K562 (cell line): ENCODE measurements at regions not wholly inside any gene's neighbourhood (a gene's known extent, or its start where the extent isn't known, plus 50 kb on each side); places are given as distances from the start of the nearest gene placed in this dataset.

Source experiments
- ATAC-seq: fragments of 200-7000 bp; cut with Tn5 transposase; 3 replicates; pipeline ENCODE4 v1.9.1; 2020; ENCODE audit warnings: moderate library complexity
- BruUV-seq: library from RNA; stranded (reverse); fragments of 400-500 nt; replicated peaks from 2 replicates; lab custom pipeline; 2021; lab: Mats Ljungman, UMichigan
- CTCF ChIA-PET: fragments of 300-600 bp; formaldehyde crosslinking; extraction: SDS; loops from one replicate; lab custom pipeline; 2021; ENCODE audit warnings: low intra/inter-chr PET ratio; lab: Yijun Ruan, JAX
- POLR2A ChIA-PET: fragments of 300-600, 350-650 bp; sonication (Branson Sonifier 250); formaldehyde crosslinking; extraction: SDS; loops from one replicate; lab custom pipeline; 2021; ENCODE audit warnings: antibody characterized with exemption, inconsistent platforms; lab: Yijun Ruan, JAX
- DNase-seq, 4 experiments: peaks; one replicate each; pipeline versions ENCODE4 v3.0.0 to v3.0.0-alpha.2; 2011 to 2018; ENCODE audit warnings: low spot score in 3 of 4, mixed read lengths in 3 of 4; ENCODE audit errors: extremely low read depth in 1 of 4
- FAIRE-seq: peaks from 2 replicates; lab custom pipeline; 2011; peaks lifted over from hg19 to GRCh38; lab: Jason Lieb, UNC
- H2AFZ ChIP-seq: 2 replicates; pipeline ENCODE4 v1.6.0; 2011; ENCODE audit warnings: low read depth, low read length, control low read depth, inconsistent platforms
- H3K27ac ChIP-seq: fragments of 200-600 bp; 3 replicates; pipeline ENCODE4 v1.8.0; 2011; ENCODE audit warnings: low read depth, mild to moderate bottlenecking, control low read depth, inconsistent platforms, low read length, moderate library complexity, mixed read lengths; ENCODE audit errors: extremely low read depth
- H3K27me3 ChIP-seq, 2 experiments: fragments of 300-600 bp in 1 of 2; 2 replicates in 1 of 2; 3 replicates in 1 of 2; pipeline versions ENCODE4 v1.6.0 to v1.8.0; 2011; ENCODE audit warnings: inconsistent platforms in 2 of 2, low read length in 2 of 2, mild to moderate bottlenecking in 1 of 2, mixed read lengths in 1 of 2, moderate library complexity in 1 of 2; ENCODE audit not compliant: control insufficient read depth in 2 of 2, insufficient read depth in 2 of 2
- H3K36me3 ChIP-seq: fragments of 300-600 bp; 3 replicates; pipeline ENCODE4 v1.8.0; 2011; ENCODE audit warnings: mild to moderate bottlenecking, low read length, inconsistent platforms; ENCODE audit not compliant: control insufficient read depth, insufficient read depth
- H3K4me1 ChIP-seq, 2 experiments: fragments of 200-600 bp in 1 of 2; replicated peaks in 1 of 2; 2 replicates in 1 of 2; 3 replicates in 1 of 2; pipeline versions ENCODE4 v1.5.1 to v1.8.0; 2011; ENCODE audit warnings: inconsistent platforms in 2 of 2, low read length in 2 of 2, mild to moderate bottlenecking in 1 of 2, mixed read lengths in 1 of 2, moderate library complexity in 1 of 2; ENCODE audit not compliant: control insufficient read depth in 2 of 2, insufficient read depth in 2 of 2
- H3K4me2 ChIP-seq: 2 replicates; pipeline ENCODE4 v1.6.1; 2011; ENCODE audit warnings: low read length, control low read depth, inconsistent platforms, mixed read lengths; ENCODE audit not compliant: insufficient read depth
- H3K4me3 ChIP-seq: fragments of 200-600 bp; sonication (generic), shearing (Covaris generic); 2 replicates; pipeline ENCODE4 v1.5.1; 2016; ENCODE audit warnings: control low read depth, inconsistent platforms
- H3K79me2 ChIP-seq: fragments of 200-600 bp; 3 replicates; pipeline ENCODE4 v1.8.0; 2011; ENCODE audit warnings: low read length, inconsistent platforms; ENCODE audit not compliant: control insufficient read depth, insufficient read depth
- H3K9ac ChIP-seq, 2 experiments: 2 replicates each; pipeline versions ENCODE4 v1.6.0 to v1.6.1; 2011; ENCODE audit warnings: low read depth in 2 of 2, low read length in 2 of 2, control low read depth in 1 of 2, inconsistent platforms in 1 of 2, mild to moderate bottlenecking in 1 of 2, mixed read lengths in 1 of 2; ENCODE audit not compliant: insufficient read depth in 1 of 2
- H3K9me1 ChIP-seq: one replicate; pipeline ENCODE4 v1.6.0; 2011; ENCODE audit warnings: inconsistent platforms, mild to moderate bottlenecking, low read length, moderate library complexity; ENCODE audit not compliant: control insufficient read depth, insufficient read depth
- H3K9me3 ChIP-seq: replicated peaks from 2 replicates; pipeline ENCODE4 v1.5.1; 2011; ENCODE audit warnings: low read depth, low read length, inconsistent platforms; ENCODE audit not compliant: control insufficient read depth, insufficient read depth
- H4K20me1 ChIP-seq: replicated peaks from 2 replicates; pipeline ENCODE4 v1.6.1; 2011; ENCODE audit warnings: low read length, inconsistent platforms, mixed read lengths; ENCODE audit not compliant: control insufficient read depth, insufficient read depth
- ATF2 ChIP-seq: sonication (generic); formaldehyde crosslinking; IDR thresholded peaks from 2 replicates; pipeline ENCODE4 v1.8.1; 2022; ENCODE audit warnings: missing genetic modification reagents
- CBX1 ChIP-seq: sonication (generic); IDR thresholded peaks from 2 replicates; pipeline ENCODE4 v1.6.1; 2016; ENCODE audit warnings: antibody characterized with exemption, low read depth, mild to moderate bottlenecking
- CHCHD3 ChIP-seq: fragments of 250-450 bp; sonication (Bioruptor Pico); IDR thresholded peaks from 2 replicates; pipeline ENCODE4 v2.1.2; 2022; ENCODE audit warnings: mild to moderate bottlenecking
- CSDE1 ChIP-seq, 2 experiments: fragments of 450-650 bp; IDR thresholded peaks; 2 replicates each; pipeline ENCODE4 v1.6.1; 2016; ENCODE audit warnings: mild to moderate bottlenecking in 1 of 2
- ERF ChIP-seq: fragments of 450-650 bp; formaldehyde crosslinking; IDR thresholded peaks from 2 replicates; pipeline ENCODE4 v1.4.0; 2020; ENCODE audit warnings: mild to moderate bottlenecking, mixed read lengths
- GATAD2A ChIP-seq: fragments of 450-650 bp; IDR thresholded peaks from 2 replicates; pipeline ENCODE4 v1.6.1; 2017
- HDAC3 ChIP-seq: fragments of 450-650 bp; IDR thresholded peaks from 2 replicates; pipeline ENCODE4 v1.6.1; 2018; ENCODE audit warnings: borderline replicate concordance, mild to moderate bottlenecking, moderate library complexity; ENCODE audit not compliant: partially characterized antibody
- KLF10 ChIP-seq: fragments of 250-450 bp; sonication (Bioruptor Pico); IDR thresholded peaks from 2 replicates; pipeline ENCODE4 v1.6.1; 2021; ENCODE audit warnings: matching md5 sums
- PURB ChIP-seq: sonication (generic); formaldehyde crosslinking; IDR thresholded peaks from 2 replicates; pipeline ENCODE4 v1.9.0; 2021; ENCODE audit warnings: low read depth, mild to moderate bottlenecking, missing genetic modification reagents
- TCF3 ChIP-seq: sonication (generic); formaldehyde crosslinking; IDR thresholded peaks from 2 replicates; pipeline ENCODE4 v1.4.0; 2020; ENCODE audit warnings: mild to moderate bottlenecking, missing genetic modification reagents
- TSC22D4 ChIP-seq: fragments of 450-650 bp; IDR thresholded peaks from 2 replicates; pipeline ENCODE4 v1.6.1; 2016; ENCODE audit warnings: missing genetic modification characterization, missing biosample characterization, control low read depth
- ZNF57 ChIP-seq: fragments of 450-650 bp; formaldehyde crosslinking; IDR thresholded peaks from 2 replicates; pipeline ENCODE4 v1.4.0; 2020; ENCODE audit warnings: mild to moderate bottlenecking, moderate library complexity
- WGBS: fragments of 100-300 bp; shearing (Covaris generic); methylation state at CpG from one replicate; pipeline ENCODE4 v1.1.6; 2016; ENCODE audit warnings: low coverage, mixed read lengths; ENCODE audit not compliant: insufficient coverage; ENCODE audit errors: missing lambda C conversion rate; 5-methylcytosine and 5-hydroxymethylcytosine counted together
- in situ Hi-C: fragments of 300-500 bp; cut with MboI; formaldehyde crosslinking; loops from 4 replicates; pipeline ENCODE4 v1.15.0; 2018; ENCODE audit warnings: inconsistent platforms, mixed read lengths
- intact Hi-C: fragments of 100-400 bp; cut with micrococcal nuclease; formaldehyde crosslinking; loops from 2 replicates; pipeline ENCODE4 v1.14.2; 2022

- no peaks in the 10 kb centered on the region for H3K4me1 ChIP-seq
- no peak overlapping the region for H2AFZ ChIP-seq
- in situ Hi-C loops (no loop called here), intact Hi-C loops (no loop called here)
- H3K9ac ChIP-seq: no peak overlapping the region
- POLR2A ChIA-PET: no interaction called here
- no peak overlapping the region for H3K4me3 ChIP-seq
- no TSS peak for BruUV-seq
- no peak for FAIRE-seq
- TF ChIP-seq CBX1 (no peak), CHCHD3 (CRISPR knock-in tag) (no peak), CSDE1 (IDR thresholded peaks at IDR 0.05) (no peak), ZNF57 (CRISPR knock-in tag) (no peak), KLF10 (CRISPR knock-in tag) (no peak), ERF (CRISPR knock-in tag) (no peak), HDAC3 (no peak), TSC22D4 (tag) (no peak), TCF3 (CRISPR knock-in tag) (no peak), ATF2 (CRISPR knock-in tag) (no peak), GATAD2A (no peak), PURB (no peak)
- H4K20me1 ChIP-seq: no peaks in the 10 kb centered on the region
- H3K27me3 ChIP-seq: no peaks in the 10 kb centered on the region
- H3K79me2 ChIP-seq: no peaks in the 10 kb centered on the region
- H3K9me3 ChIP-seq: no peaks in the 10 kb centered on the region
- CTCF ChIA-PET: no interaction called here
- no peak for ATAC-seq
- WGBS: 2% methylated on average over 6 of the region's 6 CpGs
- no peak overlapping the region for H3K27ac ChIP-seq
- no peaks in the 10 kb centered on the region for H3K9me1 ChIP-seq
- DNase-seq: no peak
- H3K4me2 ChIP-seq: no peak overlapping the region
- H3K36me3 ChIP-seq: no peaks in the 10 kb centered on the region
Observed at GRCh38 chr4:117771647-117772337, 262.5 kb upstream of the NDST3 start.
